ELR (cell line): ENCODE measurements at regions not wholly inside any gene's neighbourhood (a gene's known extent, or its start where the extent isn't known, plus 50 kb on each side); places are given as distances from the start of the nearest gene placed in this dataset.
A peak's percentile ranks its signal among the peaks of the same experiment; 100 is the strongest.

ENCODE experiments used
- DNase-seq: peaks from one replicate; pipeline ENCODE4 v3.0.0-alpha.2; 2015; ENCODE audit warnings: low read depth

DNA sequence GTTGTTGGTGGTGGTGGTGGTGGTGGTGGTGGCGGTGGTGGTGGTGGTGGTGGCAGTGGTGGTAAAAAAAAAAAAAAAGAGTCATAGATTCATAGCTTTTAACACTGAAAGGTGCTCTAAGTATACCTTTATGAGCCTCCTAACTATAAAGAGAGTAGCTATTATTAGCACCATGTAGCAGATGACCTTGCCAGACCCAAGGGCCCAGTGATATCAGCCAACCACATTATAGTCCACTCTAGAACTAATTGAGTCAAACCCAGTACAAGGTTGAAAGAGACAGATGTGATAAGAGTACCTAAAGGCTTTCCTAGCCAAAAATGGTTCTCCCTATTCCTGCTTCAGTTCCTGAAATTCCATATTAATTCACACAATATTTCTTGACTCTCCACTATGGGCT is 245.3 kb downstream of the HACE1 start:
- DNase-seq: no peak

DNA sequence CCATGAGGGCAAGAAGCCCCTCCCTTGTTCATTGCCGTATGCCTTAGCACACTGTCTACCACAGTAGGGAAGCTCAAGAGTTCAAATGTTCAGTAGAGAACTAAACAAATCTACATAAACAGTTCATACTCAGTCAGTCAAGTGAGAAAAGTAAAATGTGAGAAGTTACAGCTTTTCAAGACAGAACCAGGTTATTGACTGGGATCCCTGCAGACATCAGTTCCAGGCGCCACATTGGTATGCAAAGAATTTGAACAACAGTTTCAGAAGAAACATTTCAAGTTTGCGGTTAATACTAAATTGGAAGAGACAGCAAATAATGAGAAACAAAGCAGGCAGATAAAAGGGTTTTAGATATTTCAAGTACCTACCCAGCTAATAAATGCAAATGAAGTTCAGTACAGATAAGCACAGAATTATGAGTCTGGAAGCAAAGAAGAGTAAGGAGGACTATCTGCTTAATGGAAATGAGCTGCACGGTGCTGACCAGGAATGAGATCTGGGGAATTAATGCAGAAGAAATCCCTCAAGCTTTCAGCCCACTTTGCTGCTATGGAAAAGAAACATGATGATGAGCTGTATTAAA is 246.2 kb downstream of the HACE1 start:
- peak; percentile 19 for DNase-seq

DNA sequence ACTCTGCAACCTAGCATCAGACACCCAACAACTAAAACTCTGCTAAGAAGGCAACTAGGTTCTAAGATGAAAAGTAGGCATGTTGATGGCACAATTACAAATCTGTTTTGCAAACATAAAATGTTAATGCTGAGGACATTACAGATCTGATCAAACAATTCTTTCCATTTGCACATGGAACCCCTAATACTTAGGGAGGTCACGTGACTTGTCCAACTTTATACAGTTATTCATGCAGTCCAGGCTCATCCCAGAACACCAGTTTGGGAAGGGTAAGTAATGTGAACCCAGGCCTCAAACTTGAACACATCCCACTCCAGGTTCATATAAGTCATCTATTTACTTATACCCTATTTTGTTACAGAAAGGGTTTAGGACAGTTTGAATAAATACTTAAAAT is 247.2 kb downstream of the HACE1 start:
- no peak for DNase-seq

DNA sequence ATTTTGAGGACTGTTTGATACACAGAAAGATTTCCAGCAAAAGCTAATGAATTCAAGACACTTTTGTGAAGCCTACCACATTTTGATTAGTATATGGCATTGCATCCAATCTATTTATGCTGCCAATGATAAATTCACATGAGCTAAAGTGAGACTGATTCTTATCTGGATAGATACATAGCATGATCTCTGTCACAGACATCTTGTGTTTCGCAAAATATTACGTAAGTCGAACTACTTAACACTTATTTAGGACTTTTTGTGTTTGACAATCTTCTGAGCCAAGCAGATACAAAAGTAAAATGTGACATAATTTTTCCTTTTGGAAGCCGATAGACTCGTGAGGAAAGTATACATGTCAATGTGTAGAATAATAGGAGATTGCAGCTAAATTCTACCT is 251.6 kb downstream of the HACE1 start:
- no peak for DNase-seq

DNA sequence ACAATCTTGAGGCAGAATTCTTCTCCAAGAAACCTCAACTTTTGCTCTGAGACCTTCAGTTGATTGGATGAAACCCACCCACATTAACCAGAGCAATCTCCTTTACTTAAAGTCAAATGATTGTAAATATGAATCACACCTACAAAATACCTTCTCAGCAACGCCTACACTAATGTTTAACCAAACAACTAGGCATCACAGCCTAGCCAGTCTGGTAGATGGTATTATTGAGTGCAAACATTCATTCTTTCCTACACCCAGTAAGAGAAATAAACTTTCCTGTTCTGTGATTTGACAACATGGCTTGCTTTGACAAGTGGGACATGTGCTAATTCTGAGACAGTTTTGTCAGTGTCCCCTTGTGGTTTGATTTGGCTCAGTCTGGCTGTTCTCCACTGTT is 252.2 kb downstream of the HACE1 start:
- no peak for DNase-seq

DNA sequence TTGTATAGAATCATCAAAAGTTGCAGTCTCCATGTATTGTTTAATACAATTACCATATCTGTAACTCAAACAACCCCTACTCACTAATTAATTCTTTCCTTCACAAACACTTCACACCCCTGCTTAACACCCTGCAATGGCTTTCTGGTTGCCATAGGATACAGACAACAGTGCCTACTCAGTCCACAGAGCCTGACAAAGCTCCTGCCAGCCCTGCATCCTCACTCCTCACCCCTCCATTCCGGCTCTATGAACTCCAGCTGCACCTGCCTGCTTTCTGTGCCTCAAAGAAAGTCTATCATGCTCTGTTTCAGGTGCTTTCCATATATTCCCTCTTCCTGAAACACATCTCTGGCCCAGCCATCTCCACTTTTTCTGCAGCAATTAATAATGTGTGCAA is 253.4 kb downstream of the HACE1 start:
- DNase-seq: no peak

DNA sequence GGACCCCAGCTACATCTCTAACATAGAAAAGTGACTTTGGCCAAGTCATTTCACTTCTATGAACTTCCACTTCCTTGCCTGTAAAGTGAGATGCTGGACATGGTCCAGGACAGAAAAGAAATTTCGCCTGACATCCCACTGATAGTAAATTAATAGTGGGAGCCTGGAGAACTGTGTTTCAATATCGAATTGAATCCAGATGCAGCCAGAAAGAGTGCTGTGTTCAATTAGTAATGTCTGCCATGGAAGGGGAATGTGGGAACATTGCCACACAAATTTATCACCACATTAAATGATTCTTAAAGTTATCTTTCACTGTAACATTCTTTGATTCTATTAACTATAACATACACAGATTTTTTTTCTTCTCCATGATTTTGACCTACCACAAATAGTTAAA is 255.0 kb downstream of the HACE1 start:
- DNase-seq: no peak

DNA sequence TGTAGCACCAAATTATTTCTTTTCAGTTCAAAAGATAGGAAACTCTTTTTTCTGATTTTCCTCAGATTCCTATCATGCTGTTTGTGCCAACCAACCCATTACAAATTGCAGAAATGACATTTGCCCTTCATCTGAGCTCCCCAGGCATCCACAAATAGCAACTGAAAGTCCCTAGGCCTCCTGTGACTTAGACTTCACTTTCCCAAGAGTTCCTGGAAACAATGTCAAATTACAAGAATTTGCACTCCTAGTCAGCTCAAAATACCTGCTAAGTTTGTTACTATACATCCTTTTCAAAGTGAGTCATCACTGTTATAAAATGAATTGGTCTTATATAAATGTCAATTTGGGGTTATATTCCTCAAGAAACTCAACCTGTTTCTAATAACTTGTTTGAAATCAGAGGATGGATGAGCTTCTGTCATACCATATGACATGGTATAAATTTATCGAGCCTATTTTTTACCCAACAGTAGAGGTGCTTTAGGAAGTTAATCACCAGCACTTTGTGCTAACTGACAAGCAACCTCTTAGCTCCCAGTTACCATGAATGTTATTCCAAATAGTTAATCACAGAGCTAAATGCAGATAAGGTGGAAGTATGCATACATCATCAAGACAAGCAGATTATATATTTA is 256.5 kb downstream of the HACE1 start:
- no peak for DNase-seq

DNA sequence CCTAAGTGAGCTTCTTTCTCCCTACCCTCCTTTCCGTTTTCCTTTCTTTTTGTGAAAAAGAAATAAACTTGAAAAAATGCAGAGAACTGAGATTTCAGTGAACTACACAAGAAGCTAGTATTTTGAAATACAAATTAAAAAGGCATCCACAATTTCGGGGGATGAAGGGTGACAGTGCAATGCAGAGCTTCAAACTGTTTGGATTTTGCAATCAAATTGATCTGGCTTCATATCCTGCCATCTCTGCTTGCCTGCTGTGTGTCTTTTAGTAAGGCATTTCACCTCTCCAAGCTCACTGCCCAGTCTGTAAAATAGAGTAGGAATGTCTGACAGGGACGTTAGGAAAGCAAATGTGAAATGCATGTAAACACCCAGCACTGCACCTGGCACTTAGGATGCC is 258.0 kb downstream of the HACE1 start:
- DNase-seq: no peak

DNA sequence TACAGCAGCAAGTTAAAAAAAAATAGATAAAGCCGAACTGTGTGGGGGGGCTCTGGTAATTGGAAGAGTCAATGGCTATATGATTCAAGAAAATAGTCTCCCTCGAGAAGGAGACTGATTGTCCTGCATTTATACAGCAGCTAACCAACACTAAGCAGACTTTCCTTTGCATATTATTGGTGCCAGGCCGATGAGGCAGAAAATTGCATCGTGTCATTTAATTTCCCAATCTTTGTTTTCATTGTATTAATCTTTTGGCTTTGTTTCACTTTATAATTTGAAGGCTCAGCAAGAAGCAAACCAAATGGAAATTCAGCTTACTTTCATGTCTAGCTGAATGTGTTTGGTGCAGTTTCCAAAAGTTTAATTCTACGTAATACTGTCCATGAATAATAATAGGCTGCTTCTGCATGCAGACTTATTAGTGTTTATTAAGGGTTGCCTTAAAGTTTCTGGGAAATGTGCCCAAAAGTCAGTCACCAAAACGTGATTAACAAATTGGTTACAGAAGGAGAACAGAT is 258.5 kb downstream of the HACE1 start:
- no peak for DNase-seq

DNA sequence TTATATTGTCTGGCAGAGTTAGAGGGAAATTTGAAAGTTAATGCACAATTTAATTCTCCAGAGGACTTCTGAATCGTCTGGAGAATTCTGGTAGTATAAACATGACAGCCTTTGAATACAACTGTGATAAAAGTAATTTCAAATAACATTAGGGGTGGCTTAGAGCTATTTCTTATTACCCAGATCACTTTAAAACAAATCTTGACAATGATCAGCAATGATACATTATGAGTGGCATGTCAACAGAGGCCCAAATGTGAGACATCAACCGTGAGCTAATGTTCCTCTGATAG is 259.1 kb downstream of the HACE1 start:
- DNase-seq: no peak

DNA sequence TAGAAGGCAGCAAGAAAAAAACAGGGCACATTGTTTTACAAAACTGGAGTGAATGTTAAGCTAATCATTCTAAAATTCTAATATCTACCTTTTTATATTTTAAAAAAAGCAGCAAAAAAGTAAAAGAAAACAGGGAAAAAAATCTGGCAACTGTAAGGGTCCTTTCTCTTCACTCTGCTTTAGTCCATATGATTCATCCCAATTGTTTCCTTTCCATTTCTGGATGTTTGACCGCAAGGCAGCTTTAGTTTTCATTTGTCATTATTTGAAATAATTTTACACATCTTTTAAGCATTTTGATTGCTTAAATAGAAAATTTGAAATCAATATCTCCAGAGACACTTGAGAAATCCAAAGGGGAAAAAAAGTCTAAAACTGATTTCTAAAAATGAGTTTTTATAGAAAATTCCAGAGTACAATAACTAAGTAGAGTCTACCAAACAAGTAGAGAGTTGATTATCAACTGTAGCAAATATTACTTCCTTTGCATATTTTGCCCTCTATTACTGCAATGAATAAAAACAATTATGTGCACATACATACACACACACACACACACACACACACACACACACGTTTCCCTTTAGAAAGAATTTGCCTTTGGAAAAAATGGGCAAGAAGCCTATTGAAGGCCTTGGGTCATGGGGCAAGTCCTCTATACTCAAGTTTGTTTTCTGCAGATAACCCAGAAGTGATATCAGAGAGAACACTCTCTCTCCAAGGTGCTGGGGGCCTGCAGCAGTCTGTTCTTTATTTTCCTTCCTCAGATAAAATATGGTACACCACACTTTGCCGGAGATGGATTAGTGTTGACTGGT is 259.7 kb downstream of the HACE1 start:
- no peak for DNase-seq

DNA sequence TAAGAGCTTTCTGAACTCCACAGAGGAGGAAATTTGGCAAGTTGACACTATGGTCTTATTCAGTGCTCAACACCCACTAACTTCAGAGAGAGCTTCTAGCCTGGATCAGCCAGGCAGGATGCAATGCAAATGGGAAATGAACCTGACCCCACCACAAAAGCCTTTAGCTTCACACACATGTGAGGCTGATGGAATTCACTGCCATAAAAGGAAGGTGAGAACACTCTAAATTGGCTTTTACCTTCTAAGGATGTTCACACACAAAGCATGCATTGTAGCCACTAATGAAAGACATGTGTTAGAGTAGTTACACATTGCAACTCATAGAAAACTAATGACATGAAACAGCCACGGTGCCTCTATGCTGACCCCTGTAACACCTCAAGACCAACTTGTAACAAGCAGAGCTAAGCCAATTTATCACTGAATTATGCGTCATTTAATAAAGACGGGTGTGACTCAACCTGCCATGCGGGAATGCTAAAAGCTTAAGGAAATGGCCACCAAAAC is 262.1 kb downstream of the HACE1 start:
- DNase-seq: peak; percentile 55

DNA sequence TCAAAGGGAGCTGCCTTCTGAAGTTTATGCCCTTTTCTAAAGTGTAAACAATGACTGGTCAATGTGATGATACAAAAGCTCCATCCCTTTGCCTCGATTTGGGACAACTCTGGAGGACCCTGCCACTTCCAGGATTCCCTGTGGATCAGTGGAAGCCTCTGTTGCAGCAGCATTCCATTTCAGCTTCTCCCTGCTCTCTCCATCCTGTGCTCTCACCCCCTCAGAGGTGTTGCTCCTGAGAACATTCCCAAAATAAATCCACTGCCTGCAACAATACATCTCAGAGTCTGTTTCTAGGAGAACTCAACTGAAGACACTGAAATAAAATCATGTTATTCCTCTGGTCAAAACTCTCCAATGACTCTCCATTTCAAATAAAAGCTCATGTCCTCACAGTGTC is 263.6 kb downstream of the HACE1 start:
- no peak for DNase-seq

DNA sequence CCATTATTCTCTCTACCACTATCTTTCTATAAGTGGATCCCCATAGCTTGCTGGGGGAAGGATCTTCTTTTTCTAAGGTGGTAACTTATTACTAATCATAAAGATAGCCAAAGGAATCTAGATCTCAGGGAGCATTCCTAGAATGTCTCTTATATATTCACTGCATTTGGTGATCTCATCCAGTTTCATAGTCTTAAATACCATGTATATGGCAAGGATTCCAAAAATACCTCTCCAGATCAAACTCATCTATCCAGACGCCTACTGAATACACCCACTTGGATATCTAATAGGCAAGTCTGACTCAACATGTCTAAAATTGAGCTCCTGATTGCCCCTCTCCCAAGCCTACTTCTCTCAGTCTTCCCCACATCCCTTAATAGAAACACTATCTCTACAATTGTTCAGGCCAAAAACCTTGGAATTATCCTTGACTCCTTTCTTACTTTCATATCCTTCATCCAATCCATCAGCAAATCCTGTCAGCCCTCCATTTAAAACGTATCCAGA is 264.4 kb downstream of the HACE1 start:
- DNase-seq: peak; percentile 18

DNA sequence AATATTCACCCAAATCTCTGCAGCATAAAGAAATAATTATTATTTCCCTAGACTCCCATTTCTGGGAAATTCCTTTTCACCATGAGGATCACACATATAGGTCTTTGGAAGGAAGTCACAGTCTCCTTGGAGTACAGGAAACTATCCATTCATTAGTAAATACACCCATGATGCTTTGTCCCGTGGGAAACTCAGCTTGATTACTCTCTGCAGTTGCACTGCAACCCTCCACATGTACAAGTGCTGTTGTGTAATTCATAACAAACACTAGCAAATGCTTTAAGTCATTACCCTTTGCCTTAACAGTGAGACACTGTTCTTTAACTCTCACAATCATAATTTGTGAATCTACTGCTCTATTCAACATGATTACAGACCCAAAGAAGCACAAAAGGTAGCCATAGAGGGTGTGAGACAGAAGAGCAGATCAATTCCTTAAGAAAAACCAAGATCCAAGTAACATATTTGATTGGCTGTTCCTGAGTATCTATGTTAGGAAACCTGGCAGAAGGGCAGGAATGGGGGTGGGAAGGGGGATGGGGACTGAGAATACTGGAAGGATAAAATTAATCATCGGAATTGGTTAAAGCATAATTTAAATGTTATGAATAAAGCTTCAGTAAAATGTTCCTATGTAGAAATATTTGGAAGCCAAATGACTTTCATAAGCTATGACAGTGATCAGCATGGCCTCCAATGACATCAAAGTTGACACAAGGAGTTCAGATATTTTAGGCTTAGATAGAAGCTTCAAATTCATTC is 268.0 kb downstream of the HACE1 start:
- no peak for DNase-seq

DNA sequence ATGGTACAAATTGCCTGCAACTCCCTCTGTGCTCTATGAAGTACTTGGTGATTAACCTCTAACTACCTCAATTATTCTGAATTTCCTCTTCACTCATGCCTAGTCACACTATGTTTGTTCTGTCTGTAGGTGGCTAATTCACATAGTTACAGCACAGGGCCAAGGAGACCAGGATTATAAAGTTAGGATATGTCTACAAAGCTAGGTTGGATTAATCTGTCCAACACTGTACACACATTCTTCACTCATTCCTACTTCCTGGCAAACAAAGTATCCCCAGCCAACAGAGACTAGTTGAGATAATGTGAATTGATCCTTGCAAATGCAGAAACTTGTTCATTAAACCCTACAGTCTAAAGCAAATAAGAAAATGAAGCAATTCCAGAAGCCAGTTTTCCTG is 269.8 kb downstream of the HACE1 start:
- no peak for DNase-seq

DNA sequence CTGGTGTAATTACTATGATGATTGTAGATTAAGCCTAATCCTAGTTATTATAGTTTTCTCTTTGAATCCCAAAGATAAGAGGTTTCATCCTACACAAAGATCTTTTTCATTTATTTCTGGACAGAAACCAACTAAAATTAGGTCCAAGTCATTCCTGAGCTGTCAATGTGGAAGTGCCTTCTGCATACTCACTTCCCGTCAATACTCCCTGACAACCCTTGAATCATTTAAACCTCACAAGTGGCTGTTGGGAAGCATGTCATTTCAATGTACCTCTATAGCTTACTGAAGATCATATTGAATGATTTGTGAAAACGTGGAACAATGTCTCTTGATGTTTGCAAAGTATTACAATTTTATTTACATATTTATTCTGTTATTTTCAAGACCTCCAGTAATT is 274.1 kb downstream of the HACE1 start:
- DNase-seq: no peak

DNA sequence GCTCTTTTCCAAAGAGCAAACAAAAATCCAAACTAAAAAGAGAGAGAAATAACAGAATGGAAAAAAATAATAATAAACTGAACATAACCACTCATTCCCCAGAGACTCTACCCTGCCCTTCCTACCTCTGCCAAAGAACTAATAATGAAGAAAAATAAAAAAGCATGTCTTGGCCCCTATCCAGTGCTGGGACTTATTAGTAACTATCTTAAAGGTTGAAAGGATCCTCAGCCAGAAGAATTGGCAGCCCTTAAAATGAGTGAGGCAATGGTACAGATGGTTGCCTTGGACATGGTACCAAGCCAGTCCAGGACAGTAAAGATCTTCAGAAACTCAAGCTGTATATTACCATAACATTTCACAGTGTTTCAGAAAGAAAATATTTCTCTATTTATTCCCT is 279.3 kb downstream of the HACE1 start:
- no peak for DNase-seq

DNA sequence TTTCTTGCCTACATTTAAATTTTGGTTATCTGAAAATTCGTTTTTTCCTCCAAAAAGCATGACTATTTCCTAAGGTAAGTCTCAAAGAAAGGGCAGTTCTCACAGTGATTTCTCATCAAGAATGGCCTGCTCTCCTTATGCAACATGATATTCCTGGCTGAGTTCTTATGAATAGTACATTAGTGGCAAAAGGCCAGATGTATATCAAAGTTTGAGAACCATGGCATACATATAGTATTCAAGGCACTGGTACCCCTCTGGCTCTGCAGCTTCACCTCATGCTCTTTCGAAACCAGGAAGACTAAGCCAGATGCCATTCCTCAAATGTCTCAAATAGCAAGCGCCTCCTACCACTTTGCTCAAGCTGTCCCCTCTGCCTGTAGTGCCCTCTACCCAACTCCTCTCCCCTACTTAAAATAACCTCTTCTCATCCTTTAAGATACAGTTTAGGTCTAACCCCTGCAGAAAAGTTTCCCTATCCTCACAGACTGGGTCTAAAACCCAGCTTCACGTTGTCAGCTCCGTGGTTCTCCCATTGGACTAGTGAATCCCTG is 280.3 kb downstream of the HACE1 start:
- DNase-seq: no peak

DNA sequence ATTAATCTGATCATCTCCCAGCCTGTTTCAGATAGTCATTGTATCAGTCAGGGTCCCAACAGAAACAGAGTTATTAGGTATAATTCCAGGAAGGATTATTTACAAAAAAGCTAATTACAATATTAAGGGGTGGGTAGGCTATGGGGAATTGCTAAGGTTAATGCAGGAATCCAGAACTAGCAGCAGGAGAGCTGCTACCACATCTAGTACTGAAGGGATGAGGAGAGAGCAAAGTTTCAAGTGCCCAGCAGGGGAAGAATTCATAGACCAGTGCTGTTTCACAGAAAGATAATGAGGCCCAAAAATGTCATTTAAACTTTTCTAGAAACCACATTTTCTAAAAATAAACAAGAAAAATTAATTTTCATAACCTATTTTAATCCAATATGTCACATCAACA is 284.2 kb downstream of the HACE1 start:
- no peak for DNase-seq

DNA sequence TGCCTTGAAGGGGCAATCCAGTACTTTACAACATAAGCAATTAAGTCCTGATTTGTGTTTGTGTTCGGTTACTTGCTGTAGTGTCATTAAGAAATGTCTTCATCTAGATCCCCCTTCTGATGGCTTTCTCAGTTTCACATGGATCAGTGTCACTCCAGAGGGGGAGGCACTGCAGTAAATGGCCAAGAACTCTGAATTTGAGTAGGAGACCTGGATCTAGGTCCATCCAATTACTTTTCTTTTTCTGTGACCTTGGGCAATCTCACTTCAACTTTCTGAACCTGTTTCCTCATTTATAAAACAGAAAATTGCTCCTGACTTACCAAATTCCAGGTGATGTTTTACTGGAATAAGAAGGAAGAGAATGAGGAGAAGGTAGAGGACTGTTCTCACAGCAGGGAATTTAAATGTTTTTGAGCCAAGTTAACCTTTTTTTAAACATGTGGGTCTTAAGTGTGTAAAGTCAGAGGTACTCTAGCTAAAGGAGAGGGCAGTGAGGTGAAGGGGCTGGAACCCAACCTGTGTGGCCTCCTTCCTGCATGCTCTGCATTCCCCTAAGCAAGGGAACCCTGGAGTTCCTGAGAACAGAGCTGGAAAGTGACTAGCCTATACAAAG is 285.5 kb downstream of the HACE1 start:
- DNase-seq: no peak
